HG03521 (cell line): ENCODE measurements at regions not wholly inside any gene's neighbourhood (a gene's known extent, or its start where the extent isn't known, plus 50 kb on each side); places are given as distances from the start of the nearest gene placed in this dataset.

Experiments used
- ATAC-seq: cut with Tn5 transposase; IDR thresholded peaks from one replicate; pipeline ENCODE4 v1.9.1; 2021; ENCODE audit warnings: mild to moderate bottlenecking, moderate library complexity; ENCODE audit not compliant: unreplicated experiment

GRCh38 chr2:3959372-3959771 lies 256.0 kb downstream of the DCDC2C start:
- ATAC-seq, result no peak

- ATAC-seq, result no peak
These were observed 256.7 kb downstream of the DCDC2C start for GRCh38 chr2:3960106-3960505.

GRCh38 chr2:3962719-3963118 lies 259.3 kb downstream of the DCDC2C start:
- no peak for ATAC-seq

- ATAC-seq, result no peak
These were observed 261.8 kb downstream of the DCDC2C start for GRCh38 chr2:3965211-3965610.

- ATAC-seq, result no peak
These were observed 262.6 kb downstream of the DCDC2C start for GRCh38 chr2:3965953-3966352.

GRCh38 chr2:3966470-3966869 lies 263.1 kb downstream of the DCDC2C start:
- ATAC-seq, result no peak

GRCh38 chr2:3968736-3969135 lies 265.4 kb downstream of the DCDC2C start:
- ATAC-seq, result no peak

- no peak for ATAC-seq
These were observed 267.6 kb downstream of the DCDC2C start for GRCh38 chr2:3970791-3971651.

GRCh38 chr2:3971652-3972192 lies 268.3 kb downstream of the DCDC2C start:
- no peak for ATAC-seq

- no peak for ATAC-seq
These were observed 269.0 kb downstream of the DCDC2C start for GRCh38 chr2:3972377-3972776.

- no peak for ATAC-seq
These were observed 271.4 kb downstream of the DCDC2C start for GRCh38 chr2:3974765-3975164.

- no peak for ATAC-seq
These were observed 278.1 kb downstream of the DCDC2C start for GRCh38 chr2:3981446-3981987.

GRCh38 chr2:3982160-3982559 lies 278.8 kb downstream of the DCDC2C start:
- no peak for ATAC-seq

- no peak for ATAC-seq
These were observed 282.7 kb downstream of the DCDC2C start for GRCh38 chr2:3986063-3986462.

GRCh38 chr2:3986530-3987258 lies 283.3 kb downstream of the DCDC2C start:
- ATAC-seq, result no peak

GRCh38 chr2:4002841-4003403 lies 299.5 kb downstream of the DCDC2C start:
- ATAC-seq, result no peak

GRCh38 chr2:4012197-4012596 lies 308.8 kb downstream of the DCDC2C start:
- no peak for ATAC-seq

- ATAC-seq, result no peak
These were observed 315.2 kb downstream of the DCDC2C start for GRCh38 chr2:4018535-4018934.

- ATAC-seq, result no peak
These were observed 316.8 kb downstream of the DCDC2C start for GRCh38 chr2:4020153-4020552.

GRCh38 chr2:4020649-4021048 lies 317.3 kb downstream of the DCDC2C start:
- ATAC-seq, result no peak

GRCh38 chr2:4024605-4025004 lies 321.2 kb downstream of the DCDC2C start:
- ATAC-seq, result no peak
